HG03108 (cell line): ENCODE measurements at regions not wholly inside any gene's neighbourhood (a gene's known extent, or its start where the extent isn't known, plus 50 kb on each side); places are given as distances from the start of the nearest gene placed in this dataset.
"Not testable (repeated sequence)": the region's sequence is repeated elsewhere in the genome, so short reads cannot be mapped to it uniquely, and the experiment has no call there.

ENCODE experiments used
- ATAC-seq: cut with Tn5 transposase; IDR thresholded peaks from one replicate; pipeline ENCODE4 v1.9.1; 2021; ENCODE audit warnings: moderate library complexity; ENCODE audit not compliant: unreplicated experiment

- ATAC-seq: no peak
Measured at GRCh38 chr2:180555391-180555965, 424.9 kb upstream of the UBE2E3 start.

GRCh38 chr2:180554330-180554729 lies 426.1 kb upstream of the UBE2E3 start:
- ATAC-seq: no peak

- no peak for ATAC-seq
Measured at GRCh38 chr2:180553094-180553715, 427.2 kb upstream of the UBE2E3 start.

- ATAC-seq: no peak
Measured at GRCh38 chr2:180542511-180542910, 437.9 kb upstream of the UBE2E3 start.

GRCh38 chr2:180540761-180541160 lies 439.6 kb upstream of the UBE2E3 start:
- no peak for ATAC-seq

- ATAC-seq: no peak
Measured at GRCh38 chr2:180539541-180539940, 440.9 kb upstream of the UBE2E3 start.

GRCh38 chr2:180535289-180535688 lies 445.1 kb upstream of the UBE2E3 start:
- ATAC-seq: no peak

GRCh38 chr2:180531787-180532186 lies 448.6 kb upstream of the UBE2E3 start:
- ATAC-seq: not testable (repeated sequence)

- ATAC-seq: no peak
Measured at GRCh38 chr2:180524499-180524898, 455.9 kb upstream of the UBE2E3 start.

- ATAC-seq: no peak
Measured at GRCh38 chr2:180523621-180524340, 456.6 kb upstream of the UBE2E3 start.

GRCh38 chr2:180520921-180521581 lies 459.4 kb upstream of the UBE2E3 start:
- no peak for ATAC-seq

- no peak for ATAC-seq
Measured at GRCh38 chr2:180520206-180520605, 460.2 kb upstream of the UBE2E3 start.

- no peak for ATAC-seq
Measured at GRCh38 chr2:180519276-180519675, 461.1 kb upstream of the UBE2E3 start.

- peak; percentile 52 for ATAC-seq
Measured at GRCh38 chr2:180516232-180516631, 464.2 kb upstream of the UBE2E3 start.

GRCh38 chr2:180513389-180513788 lies 467.0 kb upstream of the UBE2E3 start:
- ATAC-seq: no peak

GRCh38 chr2:180508458-180508857 lies 471.9 kb upstream of the UBE2E3 start:
- no peak for ATAC-seq

GRCh38 chr2:180507028-180507427 lies 473.4 kb upstream of the UBE2E3 start:
- no peak for ATAC-seq

- ATAC-seq: no peak
Measured at GRCh38 chr2:180505203-180505602, 475.2 kb upstream of the UBE2E3 start.

GRCh38 chr2:180497621-180498152 lies 482.7 kb upstream of the UBE2E3 start:
- no peak for ATAC-seq

GRCh38 chr2:180495606-180496005 lies 484.8 kb upstream of the UBE2E3 start:
- ATAC-seq: no peak

GRCh38 chr2:180494286-180494685 lies 486.1 kb upstream of the UBE2E3 start:
- no peak for ATAC-seq

GRCh38 chr2:180482696-180483095 lies 475.6 kb upstream of the CWC22 start:
- ATAC-seq: no peak
